ENCODE measurements at regions not wholly inside any gene's neighbourhood (a gene's known extent, or its start where the extent isn't known, plus 50 kb on each side); places are given as distances from the start of the nearest gene placed in this dataset.

DNA sequence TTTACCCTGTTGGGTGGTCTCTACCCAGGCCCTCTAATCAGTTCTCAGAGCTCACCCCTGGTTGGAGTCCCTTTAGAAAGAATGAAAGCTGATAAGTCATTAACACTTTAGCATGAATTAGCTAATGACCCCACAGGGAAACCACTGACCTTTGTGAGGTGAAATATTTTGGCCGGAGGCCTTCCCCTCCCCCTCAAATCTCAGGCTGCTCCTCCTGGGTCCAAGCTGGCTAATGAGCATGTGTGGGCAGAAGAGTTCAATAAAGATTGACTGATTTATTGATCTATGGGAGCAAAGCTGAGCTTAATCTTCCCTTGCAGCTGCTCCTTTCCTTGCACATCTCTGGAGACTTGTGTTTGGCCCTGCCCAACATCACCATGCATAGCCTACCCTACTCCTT lies 78.8 kb upstream of the CCDC85A start:
- DNase-seq, result no peak

DNA sequence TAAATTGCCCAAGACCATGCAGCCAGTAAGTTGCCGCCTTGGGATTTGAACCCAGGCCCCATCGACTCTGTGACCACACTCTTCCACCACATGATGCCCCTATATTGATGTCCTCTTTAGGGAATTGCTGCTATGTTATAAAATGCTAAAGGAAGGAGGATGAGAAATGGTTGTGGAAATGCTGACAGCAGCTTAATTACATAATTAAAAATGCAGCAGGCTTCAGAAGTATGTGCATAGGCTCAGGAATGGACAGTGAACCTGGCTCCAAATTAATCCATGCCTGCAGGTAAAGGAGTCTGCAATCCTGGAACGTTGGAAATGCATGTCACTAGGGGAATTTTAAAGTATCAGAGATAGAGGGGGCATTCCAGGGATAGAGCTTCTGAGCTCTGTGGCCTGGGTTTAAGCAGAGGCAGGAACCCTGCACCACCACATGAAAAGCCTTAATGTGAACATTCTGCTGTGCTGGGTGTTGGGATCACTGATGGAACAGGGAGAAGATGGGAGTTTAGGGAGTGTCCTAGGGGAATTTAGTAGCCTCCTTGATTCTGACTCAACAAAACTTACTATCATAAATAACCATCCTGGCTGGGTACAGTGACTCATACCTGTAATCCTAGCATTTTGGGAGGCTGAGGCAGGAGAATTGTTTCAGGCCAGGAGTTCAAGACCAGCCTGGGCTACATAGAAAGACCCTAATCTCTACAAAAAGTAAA lies 76.1 kb upstream of the CCDC85A start:
- DNase-seq, result no peak

DNA sequence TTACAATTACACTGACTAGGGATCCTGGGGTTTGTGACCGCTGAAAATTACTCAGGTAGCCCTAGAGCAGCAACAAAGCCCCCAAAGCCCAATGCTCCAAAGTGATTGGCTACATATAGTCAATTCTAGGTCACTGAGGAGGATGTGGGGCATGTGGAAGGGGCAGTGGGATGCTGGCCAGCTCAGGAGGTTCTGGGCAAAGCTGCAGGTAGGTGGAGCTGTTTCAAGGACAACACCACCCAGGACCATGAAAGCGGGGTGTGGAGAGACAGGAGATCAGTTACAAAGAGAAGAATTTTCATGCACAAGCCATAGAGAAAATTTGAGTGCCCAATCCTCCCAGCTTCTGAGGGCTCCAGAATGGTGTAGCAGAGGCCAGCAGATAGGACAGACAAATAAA lies 75.0 kb upstream of the CCDC85A start:
- no peak for DNase-seq

DNA sequence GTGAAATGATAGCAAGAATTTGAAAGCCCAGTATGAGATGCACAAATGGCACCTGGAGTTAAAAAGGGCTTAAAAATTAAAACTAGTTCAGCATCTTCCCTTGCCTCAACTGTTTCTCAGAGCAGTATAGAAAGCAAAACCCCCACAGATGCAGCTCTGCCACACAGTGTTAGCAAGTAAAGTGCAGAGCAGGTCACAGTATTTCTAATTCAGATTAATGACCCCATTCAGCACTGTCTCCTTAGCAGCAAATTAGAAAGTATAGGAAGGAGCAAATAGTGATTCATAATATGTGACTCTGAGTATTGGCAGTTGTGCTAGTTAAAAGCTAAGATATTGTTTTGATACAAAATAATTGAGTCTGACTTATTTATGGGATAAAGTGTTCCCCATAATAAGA lies 73.8 kb upstream of the CCDC85A start:
- DNase-seq, result no peak

DNA sequence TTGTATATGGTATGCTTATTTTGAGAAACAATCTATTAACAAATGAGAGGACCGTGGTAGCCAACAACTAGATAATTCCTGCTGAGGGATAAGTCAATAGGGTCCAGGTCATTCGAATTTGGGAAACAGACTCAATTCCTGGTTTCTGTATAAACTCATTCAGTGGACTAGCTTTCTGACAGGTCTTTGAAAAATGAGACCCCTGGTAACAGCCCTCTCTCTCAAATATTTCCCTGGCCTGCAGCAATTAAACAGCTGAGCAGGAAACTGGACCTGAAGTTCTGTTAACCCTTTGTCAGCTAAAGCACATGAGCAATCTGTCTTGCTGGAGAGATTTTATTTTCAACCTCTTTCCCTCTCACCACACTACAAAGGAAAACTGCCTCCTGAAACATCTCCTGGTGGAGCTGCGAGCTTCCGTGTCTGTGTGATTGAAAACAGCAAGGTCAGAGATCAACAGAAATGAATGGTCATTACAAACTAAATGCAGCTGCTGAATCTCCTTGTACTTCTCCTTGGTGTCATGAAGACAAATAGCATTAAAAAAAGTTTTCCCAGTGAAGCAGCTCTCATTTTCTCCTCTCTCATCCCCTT lies 70.3 kb upstream of the CCDC85A start:
- DNase-seq, result no peak

DNA sequence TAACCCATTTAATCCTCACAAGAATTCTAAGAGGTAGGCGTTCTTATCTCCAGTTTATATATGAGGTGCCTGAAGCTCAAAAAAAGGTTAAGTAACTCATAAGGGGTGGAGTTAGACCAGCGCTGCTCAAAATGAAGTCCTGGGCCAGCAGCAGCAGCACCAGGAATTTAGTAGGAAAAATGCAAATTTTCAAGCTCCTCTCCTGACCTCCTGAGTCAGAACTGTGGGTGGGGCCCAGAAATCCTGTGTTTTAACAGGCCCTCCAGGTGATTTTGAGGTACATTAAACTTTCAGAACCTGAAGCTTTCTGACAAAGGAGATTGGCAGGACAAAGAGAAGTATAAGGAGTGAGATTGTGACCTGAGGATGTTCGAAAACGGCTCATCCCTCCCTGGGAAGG lies 66.0 kb upstream of the CCDC85A start:
- DNase-seq, result no peak

DNA sequence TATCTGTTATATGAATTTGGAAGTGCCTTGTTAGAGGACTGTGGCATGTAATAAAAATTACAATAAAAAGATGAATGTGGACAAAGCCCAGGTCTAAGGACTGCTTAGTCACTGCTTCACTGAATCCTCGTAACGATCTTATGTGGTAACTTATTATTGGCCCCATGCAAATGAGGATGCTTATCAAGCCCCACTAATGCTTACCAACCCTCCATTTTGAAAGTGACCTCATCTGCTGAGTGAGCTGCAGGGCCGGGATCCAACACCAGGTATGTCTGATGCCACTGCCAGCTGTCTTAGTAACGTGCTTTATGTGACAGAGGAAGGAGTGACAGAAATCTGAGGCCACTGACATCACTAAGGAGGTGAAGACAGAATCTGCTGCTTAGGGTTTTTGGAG lies 65.3 kb upstream of the CCDC85A start:
- no peak for DNase-seq

DNA sequence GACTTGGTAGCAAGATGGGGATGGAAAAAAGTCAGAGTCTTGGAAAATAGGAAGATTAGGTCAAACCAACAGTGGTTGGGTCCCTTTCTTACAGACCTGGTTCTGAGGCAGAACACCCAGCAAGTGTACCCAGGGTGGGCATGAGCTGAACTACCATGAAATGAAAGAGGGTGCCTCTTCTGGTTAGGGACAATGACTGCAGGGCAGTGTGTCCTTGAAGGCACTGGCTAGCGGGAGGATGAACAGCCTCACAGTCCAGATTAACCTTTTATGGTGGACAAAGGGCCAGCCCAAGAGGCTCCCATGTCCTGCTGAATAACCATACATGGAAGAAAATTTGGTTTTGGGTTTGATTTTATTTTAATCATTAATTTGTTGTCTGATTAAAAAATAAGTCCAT lies 61.8 kb upstream of the CCDC85A start:
- DNase-seq, result no peak

DNA sequence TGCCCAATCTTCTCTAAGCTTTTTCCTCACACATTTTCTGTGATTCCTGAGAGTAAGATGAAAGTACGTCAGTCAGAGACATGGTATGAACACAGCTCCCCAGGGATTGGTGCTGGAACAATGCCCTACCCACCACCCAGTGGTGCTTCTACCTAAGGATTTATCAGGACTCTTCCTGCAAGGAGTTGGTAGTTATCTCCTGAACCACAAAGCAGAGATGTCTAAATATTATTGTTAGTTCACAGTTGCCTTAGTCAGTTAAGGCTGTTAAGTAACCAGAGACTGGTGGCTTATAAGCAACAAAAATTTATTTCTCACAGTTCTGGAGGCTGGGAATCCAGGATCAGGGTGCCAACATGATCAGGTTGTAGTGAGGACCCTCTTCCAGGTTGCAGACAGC lies 60.3 kb upstream of the CCDC85A start:
- DNase-seq, result no peak

DNA sequence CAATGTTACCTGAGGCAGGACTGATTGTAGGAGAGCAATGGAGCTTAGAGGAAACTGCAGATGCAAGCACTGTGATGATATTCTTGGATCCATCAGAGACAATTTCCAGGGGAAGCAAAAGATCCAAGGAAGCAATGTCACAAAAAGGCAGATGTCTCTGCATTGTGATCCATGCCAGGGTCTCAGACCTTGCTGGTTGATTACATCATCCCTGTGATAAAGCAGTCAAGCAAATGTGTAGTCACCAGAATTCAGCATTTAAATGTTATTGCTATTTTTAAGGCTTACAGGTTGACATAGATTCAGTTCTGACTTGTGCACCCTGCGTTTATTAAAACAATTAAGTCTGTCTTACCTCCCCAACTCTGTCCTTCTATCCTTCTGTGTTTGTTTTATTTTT lies 56.8 kb upstream of the CCDC85A start:
- no peak for DNase-seq

DNA sequence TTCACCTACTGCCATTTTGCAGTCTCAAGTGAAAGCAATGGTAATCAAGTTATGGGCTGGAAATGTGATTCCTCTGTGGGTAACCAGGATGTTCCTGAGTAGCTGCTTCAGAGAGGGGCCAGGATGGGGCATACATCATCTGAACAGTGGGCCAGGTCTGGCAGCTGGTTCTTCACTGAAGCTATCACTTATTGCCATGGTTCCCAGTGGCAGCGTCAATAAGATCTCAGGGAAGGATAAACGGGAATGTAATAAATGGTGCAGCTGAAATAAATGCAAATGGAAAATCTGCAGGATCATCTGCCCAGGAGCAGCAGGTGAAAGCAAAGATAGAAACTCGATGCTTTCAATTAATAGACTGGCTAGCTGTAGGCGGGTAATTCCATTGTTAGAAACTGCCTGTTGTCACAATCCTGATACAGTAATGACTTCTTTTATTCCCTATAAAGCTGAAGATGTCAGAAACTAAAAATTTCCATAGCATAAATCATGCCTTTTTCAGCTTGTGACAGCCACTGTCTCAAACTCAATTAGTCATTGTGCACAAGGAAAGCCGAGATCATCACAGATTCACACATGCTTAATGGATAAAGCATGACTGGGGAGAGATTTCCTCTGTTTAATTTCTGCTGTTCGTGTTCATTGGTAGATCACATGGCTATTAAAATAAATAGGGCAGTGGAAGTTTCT lies 56.2 kb upstream of the CCDC85A start:
- DNase-seq, result no peak

DNA sequence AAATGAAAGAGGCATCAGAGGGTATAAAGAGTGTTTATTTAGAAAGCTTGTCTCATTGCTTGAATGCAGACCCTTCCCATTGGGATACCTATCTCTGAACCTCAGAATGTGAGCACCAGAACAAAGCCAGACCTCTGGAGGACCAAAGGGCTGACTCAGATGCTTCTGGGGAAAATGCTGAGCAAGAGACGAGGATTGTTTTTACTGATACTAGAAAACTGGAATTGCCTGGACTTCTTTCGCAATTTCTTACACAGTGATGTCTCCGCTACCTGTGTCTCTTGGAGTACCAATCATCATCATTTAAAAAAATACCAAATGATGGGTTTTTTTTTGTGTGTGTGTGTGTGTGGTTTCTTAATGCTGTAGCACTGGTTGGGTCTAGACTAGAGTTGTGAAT lies 55.6 kb upstream of the CCDC85A start:
- no peak for DNase-seq

DNA sequence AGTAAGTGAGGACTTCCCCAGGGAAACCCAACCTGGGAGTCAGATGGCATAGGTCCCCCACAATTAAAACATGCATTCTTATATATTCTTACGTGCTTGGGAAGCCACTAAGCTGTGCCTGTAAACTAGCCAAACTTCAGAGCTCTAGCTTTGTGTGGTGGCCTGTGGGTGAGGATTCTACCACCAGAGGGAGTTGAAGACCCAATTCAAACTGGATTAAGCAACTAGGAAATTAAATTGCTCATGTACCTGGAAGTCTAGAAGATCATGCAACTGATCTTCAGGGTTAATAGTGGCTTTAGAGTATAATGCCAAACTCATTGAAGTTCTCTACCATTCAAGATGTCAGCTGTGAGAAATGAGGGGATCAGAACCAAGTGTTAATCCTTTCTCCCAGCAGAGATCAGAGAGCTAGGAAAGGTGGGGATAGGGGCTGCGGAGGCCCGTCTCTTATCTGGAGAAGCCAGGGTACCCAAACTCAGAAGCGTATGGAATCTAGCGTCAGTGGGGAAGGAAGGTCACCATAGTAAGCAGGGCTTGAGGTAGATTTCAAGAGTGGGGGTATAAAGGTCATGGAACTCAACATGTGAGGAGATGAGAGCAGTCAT lies 53.2 kb upstream of the CCDC85A start:
- peak; percentile 36 for DNase-seq

DNA sequence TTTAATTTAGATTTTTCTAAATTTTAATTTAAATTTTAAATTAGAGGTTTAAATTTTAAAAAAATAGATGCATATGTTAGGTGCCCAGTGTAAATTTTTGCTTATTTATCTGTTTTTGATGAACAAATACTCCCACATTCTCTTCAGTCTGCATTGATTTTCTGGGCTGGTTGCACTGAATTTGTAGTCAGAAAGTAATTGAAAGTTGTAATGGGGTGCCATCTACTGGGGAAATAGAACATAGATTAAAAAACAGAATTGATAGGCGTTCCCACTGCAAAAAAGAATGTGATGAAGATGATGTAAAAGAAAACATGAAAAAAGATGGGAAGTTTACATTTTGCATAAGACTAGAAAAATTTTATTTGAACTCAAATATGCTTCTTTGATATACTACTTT lies 51.7 kb upstream of the CCDC85A start:
- DNase-seq, result peak; percentile 52

DNA sequence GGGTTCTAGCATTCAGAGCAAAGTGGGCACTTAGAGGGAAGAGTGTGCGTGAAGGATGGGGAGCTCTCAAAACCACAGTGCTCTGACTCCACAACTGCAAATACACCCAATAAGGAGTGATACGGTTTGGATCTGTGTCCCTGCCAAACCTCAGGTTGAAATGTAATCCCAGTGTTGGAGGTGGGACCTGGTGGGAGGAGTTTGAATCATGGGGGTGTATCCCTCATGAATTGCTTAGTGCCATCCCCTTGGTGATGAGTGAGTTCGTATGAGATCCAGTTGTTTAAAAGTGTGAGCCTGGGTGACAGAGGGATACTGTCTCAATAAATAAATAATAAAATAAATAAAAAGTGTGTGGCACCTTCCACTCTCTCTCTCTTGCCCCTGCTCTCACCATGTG lies 50.3 kb upstream of the CCDC85A start:
- DNase-seq, result no peak

DNA sequence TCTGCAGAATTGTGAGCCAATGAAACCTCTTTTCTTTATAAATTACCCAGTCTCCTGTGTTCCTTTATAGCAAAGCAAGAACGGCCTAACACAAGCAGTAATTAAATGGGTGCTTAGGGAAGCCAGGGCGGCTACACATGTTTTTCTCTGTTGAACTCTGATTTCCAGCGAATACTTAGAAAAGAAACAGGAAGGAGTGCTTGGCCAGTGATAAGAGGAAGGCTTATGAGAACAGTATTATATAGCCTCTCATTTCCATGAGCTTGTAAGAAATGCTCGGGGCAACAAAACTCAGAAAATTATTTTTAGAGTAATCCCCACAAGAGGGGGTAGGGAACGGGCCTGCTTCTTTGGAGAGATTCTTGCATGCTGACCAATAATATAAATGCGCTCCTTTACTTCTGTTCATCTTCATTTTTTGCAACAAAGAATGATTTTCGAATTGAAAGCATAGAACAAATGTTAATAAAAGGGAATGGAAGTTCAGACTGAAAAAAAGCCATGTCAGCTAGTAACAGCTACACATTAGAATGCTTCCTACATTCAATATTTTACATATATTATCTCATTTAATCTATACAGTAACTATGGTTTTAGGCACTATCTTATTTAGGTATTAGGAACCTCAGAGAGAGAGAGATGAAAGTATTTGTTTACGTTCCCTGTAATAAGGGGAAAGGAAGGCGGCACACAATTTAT lies 49.7 kb upstream of the CCDC85A start:
- no peak for DNase-seq

All from NCI-H1694 treated with DMSO at 0.1 percent for 48 hours (cell line).